ENCODE measurements at regions not wholly inside any gene's neighbourhood (a gene's known extent, or its start where the extent isn't known, plus 50 kb on each side); places are given as distances from the start of the nearest gene placed in this dataset.
"Not testable (repeated sequence)": the region's sequence is repeated elsewhere in the genome, so short reads cannot be mapped to it uniquely, and the experiment has no call there.

DNA sequence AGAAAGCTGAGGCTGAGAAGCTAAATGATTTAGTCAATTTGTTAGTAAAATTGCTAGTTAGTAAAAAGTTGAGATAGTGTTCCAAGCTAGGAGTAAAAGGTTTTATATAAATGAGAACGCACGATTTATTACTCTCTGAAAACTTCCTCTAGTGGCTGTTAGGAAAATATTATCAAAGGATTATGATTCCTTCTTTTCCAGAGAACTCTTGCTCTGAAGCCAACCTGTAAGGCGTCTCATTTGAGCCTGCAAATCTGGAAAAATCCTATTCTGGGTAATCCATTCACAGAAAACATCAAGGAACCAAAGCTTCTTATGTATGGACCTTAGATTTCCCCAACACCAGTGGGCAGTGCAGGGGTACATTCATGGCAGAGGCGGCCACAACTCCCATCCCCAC, 252.7 kb downstream of the SOD2 start:
- DNase-seq, result no peak

DNA sequence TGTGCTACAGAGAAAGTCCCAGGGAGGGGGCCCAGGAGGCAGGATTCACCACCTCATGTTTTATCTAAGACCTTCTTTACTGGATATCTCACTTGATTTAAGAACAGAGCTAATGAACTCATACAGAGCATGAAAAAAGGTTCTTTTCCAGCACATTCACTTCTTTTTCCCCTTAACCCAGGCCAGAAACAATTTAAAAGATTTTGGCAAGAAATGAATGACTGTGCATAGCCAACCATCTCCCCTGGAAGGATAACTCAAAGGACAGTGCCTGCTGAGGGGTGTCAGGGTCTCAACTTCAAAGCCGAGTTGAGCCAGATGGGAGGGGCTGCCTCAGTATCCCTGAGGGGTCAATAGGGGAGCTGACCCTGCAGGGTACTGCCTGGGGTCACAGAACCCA, 253.4 kb downstream of the SOD2 start:
- DNase-seq, result no peak

DNA sequence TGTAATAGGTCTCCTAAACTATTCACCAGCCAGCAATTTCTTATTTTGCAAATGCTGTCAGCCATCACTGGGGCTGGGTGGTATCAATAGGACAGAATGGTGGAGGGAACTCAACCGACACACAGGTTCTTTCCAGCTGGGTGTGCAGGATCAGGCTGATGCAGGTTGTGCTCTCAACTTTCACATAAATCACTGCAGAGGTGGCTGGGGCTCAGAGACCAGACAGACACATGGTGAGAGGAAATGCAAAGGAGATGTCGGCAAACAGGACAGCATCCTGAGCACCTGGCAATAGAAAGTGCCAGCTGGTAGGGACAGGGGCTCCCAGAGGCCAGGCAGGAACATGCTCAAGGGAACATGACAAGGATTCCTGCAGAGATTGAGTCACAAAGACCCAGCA, 254.9 kb downstream of the SOD2 start:
- no peak for DNase-seq

DNA sequence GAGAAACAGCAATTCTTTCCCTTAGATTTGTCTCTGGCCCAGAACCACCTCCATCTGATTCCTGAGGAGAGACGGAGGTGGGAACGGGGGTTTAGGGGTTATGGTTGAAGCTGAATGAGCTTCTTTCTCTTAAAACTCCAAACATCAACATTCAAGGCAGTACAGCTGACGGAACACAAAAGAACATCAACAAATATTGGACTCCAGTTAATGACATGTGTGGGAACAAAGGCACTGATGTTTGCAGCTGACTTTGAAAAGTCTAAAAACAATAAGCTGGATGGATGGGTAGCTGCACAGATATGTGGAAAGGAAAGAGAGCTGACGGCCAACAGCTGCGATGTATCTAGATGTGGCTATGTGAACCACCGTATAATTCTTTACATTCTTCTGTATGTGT, 256.5 kb downstream of the SOD2 start:
- DNase-seq, result no peak

DNA sequence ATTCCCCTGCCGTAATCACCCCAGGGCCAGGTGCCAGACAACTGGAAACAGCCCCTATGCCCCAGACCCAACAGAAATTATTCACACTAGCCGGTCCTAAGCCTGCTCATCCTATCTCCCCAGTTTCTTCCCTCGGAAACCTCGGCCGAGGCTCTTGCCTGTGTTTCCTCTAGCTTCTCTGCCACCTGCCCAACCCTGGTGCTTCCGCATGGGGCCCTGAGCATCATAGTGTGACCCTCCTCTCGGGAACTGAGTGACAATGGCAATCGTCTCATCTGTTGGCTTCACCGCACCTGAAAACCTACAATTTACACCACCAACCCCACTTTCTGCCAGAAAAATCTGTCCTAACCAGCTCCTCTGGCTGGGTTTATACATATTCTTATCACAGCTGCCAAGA, 257.3 kb downstream of the SOD2 start:
- DNase-seq, result no peak

DNA sequence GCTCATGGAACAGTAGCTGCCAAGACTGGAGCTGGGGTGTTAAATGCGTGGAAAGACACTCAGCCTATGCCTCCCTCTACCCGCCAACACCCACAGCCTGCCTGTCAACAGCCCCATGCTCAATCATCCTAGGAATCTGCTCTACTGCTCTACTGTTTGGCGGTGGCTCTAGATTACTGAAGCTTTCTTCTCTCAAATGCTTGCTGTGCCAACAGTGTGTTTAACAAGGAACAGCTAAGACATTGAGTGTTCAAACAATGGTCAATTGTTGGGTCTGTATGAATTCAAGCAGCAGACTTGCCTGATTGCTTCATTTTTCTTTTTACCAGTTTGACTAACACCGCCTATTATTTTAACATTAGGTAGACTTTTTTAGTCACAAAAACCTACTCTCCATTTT, 258.6 kb downstream of the SOD2 start:
- no peak for DNase-seq

DNA sequence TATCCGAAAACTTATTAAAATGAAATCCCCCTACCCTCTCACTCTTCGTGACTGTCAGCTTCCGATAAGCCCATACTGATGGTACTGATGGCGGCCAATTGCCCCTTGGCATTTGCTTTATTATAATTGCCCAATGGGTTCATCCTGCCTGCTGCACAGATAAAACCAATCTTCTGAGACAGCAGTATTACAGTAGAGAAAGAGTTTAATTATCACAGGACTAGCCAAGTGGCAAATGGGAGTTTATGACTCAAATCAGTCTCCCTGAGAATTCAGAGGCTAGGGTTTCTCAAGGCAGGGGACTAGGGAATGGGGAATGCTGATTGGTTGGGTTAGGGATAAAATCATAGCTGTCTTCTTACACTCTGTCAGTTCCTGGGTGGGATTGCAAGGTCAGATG, 259.5 kb downstream of the SOD2 start:
- no peak for DNase-seq

DNA sequence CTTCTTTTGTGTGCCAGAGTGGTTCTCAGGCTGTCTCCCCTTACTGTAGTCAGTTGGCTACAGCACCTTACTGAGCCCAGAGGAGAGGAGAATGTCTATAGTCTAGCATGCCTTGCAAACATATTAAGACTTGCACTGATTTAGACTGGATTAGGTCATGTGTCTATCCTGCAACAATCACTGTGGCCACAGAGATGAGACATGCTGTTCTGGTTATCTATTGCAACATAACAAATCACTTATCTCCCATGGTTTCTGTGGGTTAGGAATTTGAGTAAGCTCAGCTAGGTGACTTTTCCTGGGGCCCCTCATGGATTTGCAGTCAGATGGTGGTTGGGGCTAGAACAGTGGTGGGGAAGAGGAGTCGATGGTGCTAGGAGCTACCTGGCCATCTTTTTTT, 261.3 kb downstream of the SOD2 start:
- DNase-seq, result no peak

DNA sequence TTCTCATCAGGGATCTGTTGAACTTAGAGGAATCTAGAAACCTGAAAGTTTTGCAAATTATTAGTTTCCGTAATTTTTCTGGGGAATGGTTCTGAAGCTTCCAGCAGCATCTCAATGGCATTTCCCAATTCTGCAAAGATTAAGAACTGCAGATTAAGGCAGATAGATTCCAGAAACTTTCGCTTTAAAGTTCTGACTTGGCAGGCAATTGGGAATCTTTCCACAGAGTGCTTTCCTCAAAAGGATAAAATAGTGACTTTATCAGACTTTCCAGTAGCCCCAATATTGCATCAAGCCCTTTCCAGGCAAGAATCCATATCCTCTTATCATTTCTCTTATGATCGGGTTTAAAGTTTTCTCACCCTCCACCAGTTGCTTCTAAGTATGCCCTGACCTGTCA, 261.1 kb downstream of the FNDC1 start:
- no peak for DNase-seq

DNA sequence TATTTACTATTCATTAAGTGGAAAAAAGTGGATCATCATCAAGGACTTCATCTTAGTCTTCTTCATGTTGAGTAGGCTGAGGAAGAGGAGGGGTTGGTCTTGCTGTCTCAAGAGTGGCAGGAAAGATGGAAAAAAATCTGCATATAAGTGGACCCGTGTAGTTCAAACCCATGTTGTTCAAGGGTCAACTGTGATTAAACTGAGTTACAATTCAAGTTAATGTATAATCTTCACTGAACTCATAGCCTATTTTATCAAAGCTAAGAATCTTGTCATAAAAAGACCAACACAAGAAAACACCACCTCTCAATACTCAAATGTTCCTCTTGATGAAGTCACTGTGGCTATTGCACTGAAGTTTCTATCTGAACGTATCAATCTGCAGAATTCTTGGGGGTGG, 260.2 kb downstream of the FNDC1 start:
- DNase-seq, result no peak

DNA sequence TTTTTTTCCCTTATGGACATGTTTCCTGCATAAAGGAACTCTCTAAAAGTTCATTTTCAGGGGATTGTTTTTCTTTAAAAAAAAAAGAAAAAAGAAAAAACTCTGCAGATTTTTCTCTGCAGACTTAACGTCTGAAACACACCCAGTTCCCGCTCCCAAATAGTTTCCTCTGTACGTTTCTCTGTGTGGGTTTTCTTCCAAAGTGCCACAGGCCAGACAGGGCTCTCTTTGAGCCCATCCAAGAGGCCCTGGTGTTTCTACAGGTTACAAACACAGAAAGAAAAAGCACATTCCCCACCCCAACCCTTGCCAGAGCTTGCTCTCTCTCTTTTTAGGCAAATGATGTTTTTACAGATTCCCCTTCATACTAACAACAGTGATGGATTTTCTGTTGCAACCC, 258.6 kb downstream of the FNDC1 start:
- no peak for DNase-seq

DNA sequence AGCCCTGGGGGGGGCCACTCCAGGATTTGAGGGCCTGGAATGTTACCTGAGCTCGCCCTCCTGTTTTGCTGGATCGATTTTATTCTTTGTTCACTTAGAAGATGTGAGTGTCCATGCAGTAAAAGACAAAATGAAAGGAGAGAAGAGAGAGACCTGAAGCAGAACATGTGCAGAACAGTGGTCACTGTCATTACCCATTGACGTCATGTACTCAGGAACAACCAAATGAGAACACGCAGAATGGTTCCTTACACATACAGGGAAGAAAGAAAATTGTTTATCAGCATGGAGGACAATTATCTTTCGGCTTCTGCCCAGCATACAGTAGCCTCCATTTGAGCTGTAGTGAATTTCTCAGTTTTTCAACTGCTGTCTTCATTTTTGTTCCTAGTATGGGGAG, 258.1 kb downstream of the FNDC1 start:
- no peak for DNase-seq

DNA sequence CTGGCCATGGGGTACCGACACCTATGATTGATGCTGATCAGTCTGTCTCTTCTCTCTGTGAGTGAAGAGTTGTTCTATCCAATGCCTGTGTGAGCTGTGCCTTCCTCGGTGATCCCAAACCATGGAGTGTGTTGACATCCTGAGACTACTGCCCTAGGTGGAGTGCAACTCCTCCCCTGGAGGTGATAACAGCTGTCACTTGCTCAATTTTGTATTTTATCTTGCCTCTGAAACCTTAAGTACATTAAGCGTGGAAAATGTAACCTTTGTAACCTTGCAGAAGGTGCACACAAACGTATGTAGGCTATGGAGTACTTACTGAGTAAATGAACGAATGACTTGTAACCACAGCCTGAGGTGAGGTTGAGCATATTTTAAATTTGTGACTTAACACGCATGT, 256.2 kb downstream of the FNDC1 start:
- no peak for DNase-seq

DNA sequence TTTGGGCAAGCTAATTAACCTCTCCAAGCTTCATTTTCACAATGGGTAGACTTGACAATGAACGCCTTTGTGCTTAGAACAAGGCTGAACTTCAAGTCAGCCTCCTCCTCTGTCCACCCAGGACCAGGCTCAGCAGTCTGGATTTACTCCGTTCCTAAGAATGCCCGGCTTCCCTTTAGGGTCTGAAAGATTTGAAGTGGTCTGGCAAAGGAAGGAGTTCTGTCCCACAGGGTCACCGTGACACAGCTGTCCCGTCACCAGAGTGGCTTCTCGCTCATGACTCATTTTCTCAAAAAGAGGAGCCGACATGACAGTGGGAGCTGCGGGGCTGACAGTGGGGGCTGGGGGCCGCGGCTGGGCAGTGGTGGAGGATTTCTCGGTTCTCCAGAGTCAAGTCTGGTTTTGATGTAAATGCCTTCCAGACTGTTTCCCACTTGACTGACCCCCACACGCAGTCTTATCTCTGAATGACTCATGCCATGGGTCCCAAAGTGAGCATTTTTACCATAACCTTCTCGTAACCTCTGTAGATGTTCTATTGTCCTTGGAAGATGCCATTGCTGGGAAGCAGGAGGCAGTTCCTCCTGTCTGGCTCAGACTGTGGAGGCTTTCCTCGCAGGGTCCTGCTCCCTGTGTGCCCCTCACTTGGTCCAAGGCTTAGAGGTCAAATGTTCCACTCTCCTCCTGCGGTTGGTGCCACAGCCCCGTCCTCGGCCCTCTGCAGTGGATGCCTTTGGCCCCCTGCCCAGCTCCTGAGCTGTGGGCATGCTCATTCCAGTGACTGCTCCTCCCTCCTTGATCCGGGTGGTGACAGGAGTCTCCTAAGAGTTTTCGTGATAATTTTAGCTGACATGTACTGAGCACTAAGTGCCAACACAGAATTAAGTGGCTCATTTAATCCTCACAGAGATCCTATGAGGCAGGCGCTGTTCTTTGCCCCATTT, 253.1 kb downstream of the FNDC1 start:
- no peak for DNase-seq

DNA sequence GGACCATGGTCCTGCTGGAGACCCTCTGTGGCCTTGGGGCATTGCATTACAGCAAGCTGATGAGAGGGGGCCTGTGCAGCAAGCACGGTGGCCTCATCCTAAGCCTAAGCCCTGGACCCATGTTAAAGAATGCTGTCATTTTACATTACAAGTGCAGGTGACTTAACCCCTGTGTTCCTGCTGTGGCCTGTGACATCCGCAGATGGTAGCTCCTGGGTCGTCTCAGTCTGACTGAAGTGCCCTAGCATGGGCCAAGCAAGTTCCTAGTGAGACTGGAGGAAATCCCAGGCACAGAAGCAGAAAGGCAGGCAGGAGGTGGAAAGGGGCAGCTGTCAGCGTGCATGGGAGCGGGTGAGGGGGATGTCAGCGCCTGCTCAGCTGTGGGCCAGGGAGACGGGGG, 252.4 kb downstream of the FNDC1 start:
- no peak for DNase-seq

DNA sequence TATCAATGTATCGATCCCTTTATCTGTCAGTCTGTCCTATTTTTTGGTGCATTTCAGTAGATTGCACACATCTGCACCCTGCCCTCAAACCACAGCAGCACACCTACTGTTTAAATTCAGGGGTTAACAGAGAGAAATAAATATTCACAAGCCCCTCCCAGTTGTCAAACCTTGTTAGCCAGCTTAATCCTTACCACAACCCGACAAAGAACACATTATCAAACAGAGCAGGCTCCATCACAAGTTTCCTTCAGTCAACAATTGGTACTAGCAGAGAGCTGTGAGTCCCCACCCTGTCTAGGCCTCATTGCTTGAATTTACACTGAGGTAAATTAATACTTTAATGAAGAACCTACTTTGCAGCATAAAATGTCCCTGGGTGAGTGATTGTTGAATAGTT, 249.8 kb downstream of the FNDC1 start:
- no peak for DNase-seq

DNA sequence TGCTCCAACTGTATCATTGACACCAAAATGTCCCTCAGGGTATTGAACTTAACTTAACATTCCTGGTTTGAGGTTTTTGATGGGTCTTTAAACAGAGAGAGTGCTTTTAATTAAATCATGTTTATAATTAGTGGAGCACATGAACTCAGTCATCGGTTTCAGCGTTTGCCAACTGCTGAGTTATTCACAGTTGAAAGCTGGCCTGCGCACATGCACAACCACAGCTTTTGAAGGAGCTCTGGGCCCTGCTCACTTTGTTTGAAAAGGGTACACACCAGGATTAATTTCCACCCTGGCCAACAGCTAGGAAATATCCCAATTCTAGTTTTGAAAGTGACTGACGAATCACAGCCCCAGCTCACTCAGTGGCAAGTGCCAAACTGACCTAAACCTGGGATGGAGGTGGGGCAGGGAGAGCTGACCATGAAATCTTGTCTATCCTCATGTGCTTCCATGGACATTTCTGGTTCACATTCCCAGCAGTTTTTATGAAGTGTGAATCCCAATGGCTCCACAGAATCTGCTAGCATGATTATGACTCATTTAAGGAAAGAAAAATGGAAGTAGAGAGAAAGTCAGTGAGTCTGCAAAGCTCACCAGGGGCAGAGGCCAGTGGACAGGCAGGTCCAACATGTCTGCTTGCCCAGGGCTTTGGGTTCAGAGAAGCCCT, 247.8 kb downstream of the FNDC1 start:
- no peak for DNase-seq

DNA sequence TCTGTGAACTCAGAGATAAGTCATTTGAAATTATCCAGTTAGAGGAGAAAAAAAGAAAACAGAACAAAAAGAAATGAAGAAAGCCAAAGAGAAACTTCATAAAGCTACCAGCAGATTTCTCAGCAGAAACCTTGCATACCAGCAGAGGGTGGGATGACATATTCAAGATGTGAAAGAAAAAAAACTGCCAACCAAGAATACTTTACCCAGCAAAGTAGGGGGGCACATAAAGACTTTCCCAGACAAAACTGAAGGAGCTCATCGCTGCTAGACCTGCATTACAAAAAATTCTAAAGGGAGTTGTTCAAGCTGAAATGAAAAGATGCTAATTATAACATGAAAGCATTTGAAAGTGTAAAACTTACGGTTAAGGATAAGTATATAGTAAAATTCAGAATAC, 246.3 kb downstream of the FNDC1 start:
- no peak for DNase-seq

DNA sequence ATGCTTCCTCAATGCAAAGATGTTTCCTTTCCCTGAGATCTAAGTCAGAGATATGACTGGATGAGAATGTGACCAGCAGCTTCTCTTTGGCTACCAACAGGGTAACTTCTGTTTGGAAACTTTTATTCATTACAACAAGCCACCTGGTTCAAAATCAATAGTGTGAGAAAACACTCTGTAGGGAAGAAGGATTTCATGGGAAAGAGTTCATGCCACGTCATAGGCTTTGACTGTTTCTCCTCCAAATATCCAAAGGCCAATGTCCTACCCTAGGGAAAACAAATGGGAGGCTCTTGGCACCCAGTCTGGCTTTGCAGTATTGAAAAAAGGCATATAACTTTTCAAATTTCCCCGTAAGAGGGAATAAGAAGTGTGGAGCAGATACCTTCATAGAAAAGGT, 245.5 kb downstream of the FNDC1 start:
- no peak for DNase-seq

DNA sequence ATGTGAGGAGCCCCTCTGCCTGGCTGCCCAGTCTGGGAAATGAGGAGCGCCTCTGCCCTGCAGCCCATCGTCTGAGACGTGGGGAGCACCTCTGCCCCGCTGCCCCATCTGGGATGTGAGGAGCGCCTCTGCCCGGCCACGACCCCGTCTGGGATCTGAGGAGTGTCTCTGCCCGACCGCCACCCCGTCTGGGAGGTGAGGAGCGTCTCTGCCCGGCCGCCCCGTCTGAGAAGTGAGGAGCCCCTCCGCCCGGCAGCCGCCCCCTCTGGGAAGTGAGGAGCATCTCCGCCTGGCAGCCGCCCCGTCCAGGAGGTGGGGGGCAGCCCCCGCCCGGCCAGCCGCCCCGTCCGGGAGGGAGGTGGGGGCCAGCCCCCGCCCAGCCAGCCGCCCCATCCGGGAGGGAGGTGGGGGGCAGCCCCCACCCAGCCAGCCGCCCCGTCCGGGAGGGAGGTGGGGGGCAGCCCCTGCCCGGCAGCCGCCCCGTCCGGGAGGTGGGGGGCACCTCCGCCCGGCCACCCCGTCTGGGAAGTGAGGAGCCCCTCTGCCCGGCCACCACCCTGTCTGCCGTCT, 238.1 kb downstream of the FNDC1 start:
- DNase-seq, result not testable (repeated sequence)

DNA sequence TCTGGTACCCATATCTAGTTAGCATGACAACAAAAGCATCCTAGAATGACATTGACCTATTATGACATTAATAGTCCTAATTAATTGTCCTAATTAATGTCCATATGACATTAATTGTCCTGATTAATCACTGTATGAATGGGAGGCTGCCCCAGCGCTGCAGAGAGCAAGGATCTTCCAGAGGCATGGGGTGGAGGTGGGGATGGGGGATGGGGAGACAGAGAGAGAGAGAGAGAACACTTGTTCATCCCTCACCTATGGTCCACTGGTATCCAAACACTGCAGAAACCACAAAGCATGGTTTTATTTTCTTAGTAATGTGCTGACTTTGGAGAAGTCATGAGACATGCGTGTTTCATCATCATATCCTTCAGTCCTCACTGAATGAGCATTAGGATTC, 235.1 kb downstream of the FNDC1 start:
- DNase-seq, result no peak

DNA sequence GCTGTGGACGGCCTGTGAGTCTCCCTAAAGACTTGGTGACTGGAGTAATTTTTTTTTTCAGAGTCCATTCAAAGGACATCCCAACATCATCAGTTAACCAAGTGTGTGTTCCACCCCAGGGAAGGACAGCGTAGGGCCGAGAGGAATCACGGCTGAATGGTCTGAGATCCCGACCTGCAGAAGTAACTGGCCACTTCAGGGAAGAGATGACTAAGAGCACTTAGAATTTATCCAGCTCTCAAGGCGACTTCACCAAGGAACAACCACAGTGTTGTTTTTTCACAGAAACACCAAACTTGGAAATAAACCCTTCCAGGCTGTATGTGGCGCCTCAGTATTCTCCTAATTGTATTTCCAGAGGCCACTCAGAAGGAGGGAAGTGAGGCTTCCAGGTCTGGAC, 231.6 kb downstream of the FNDC1 start:
- no peak for DNase-seq

DNA sequence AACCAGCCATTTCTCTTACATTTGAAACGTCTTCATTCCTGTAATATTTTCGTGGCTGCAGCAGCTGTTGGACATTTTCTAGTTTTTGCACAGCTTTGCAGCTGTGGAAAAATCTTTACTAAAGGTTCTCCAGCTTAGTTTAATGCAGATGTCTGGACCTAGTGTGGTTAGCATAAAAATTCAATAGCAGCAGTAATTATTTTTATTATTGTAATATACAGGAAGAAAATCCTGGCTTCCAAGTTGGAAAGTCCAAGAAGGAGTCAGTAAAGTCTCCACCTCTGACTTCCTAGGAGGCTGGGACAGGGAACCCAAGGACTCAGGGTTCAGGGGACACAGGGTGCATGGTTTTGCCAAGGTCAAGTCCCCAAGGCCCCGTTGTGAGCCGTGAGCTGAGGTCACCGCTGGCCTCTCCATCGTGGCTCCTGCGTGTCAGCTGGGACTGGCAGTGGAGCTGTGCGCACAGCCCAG, 230.6 kb downstream of the FNDC1 start:
- DNase-seq, result no peak

DNA sequence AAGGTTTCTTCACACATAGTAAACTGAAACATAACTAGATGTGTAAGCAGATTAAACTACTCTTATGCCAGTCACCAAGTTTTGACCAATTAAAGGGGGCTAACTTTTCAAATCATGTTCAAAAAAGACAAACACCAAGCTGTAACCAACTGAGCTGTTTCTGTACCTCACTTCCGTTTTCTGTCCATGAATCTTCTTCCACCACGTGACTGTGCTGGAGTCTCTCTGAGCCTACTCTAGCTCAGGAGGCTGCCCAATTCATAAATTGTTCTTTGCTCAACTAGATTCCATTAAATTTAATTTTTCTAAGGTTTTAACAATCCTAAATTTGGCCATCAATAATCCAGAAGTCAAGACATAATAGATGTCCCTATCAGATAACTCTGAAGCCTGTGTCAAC, 229.4 kb downstream of the FNDC1 start:
- DNase-seq, result no peak
